H9 (cell line): ENCODE measurements at regions not wholly inside any gene's neighbourhood (a gene's known extent, or its start where the extent isn't known, plus 50 kb on each side); places are given as distances from the start of the nearest gene placed in this dataset.

Experiments
- DNase-seq: peaks from one replicate; pipeline ENCODE4 v3.0.0-alpha.2; 2017
- H2AFZ ChIP-seq: one replicate; pipeline ENCODE4 v1.6.1; 2013; ENCODE audit warnings: mild to moderate bottlenecking, low read length, control low read depth, moderate library complexity
- H2AK5ac ChIP-seq: 2 replicates; pipeline ENCODE4 v1.6.1; 2013; ENCODE audit warnings: low read length, control low read depth, mixed read lengths; ENCODE audit not compliant: insufficient read length
- H2BK120ac ChIP-seq: one replicate; pipeline ENCODE4 v1.6.1; 2013; ENCODE audit warnings: low read depth, mild to moderate bottlenecking, low read length, control low read depth, inconsistent platforms; ENCODE audit not compliant: poor library complexity, severe bottlenecking
- H2BK12ac ChIP-seq: 2 replicates; pipeline ENCODE4 v1.6.1; 2013; ENCODE audit warnings: low read length, control low read depth, mixed read lengths, low read depth; ENCODE audit not compliant: insufficient read length
- H2BK15ac ChIP-seq: 2 replicates; pipeline ENCODE4 v1.6.1; 2013; ENCODE audit warnings: low read depth, low read length, control low read depth
- H2BK20ac ChIP-seq: one replicate; pipeline ENCODE4 v1.6.1; 2013; ENCODE audit warnings: low read depth, mild to moderate bottlenecking, low read length, control low read depth, inconsistent platforms; ENCODE audit not compliant: poor library complexity, severe bottlenecking
- H2BK5ac ChIP-seq: 2 replicates; pipeline ENCODE4 v1.6.1; 2013; ENCODE audit warnings: low read length, control low read depth, mixed read lengths; ENCODE audit not compliant: insufficient read length
- H3K14ac ChIP-seq: 2 replicates; pipeline ENCODE4 v1.6.1; 2013; ENCODE audit warnings: low read length, control low read depth; ENCODE audit not compliant: insufficient read depth
- H3K18ac ChIP-seq: 2 replicates; pipeline ENCODE4 v1.6.1; 2013; ENCODE audit warnings: low read depth, mild to moderate bottlenecking, mixed read lengths, low read length, control low read depth; ENCODE audit not compliant: insufficient read length
- H3K23ac ChIP-seq: 2 replicates; pipeline ENCODE4 v1.6.1; 2013; ENCODE audit warnings: low read length, control low read depth, mixed read lengths, low read depth; ENCODE audit not compliant: insufficient read length
- H3K23me2 ChIP-seq: 2 replicates; pipeline ENCODE4 v1.6.1; 2013; ENCODE audit warnings: low read depth, mild to moderate bottlenecking, mixed read lengths, low read length, control low read depth; ENCODE audit not compliant: insufficient read length, poor library complexity, severe bottlenecking
- H3K27ac ChIP-seq: 2 replicates; pipeline ENCODE4 v1.5.1; 2013; ENCODE audit warnings: low read length, control low read depth, mixed read lengths, low read depth; ENCODE audit not compliant: insufficient read length
- H3K27me3 ChIP-seq: 2 replicates; pipeline ENCODE4 v1.6.1; 2013; ENCODE audit warnings: low read length, control low read depth, inconsistent platforms; ENCODE audit not compliant: insufficient read depth
- H3K4ac ChIP-seq: 2 replicates; pipeline ENCODE4 v1.6.1; 2013; ENCODE audit warnings: low read depth, mild to moderate bottlenecking, control low read depth, inconsistent platforms, low read length, moderate library complexity
- H3K4me1 ChIP-seq: 2 replicates; pipeline ENCODE4 v1.6.1; 2013; ENCODE audit warnings: low read length, control low read depth, inconsistent platforms; ENCODE audit not compliant: insufficient read depth
- H3K4me2 ChIP-seq: 2 replicates; pipeline ENCODE4 v1.6.1; 2013; ENCODE audit warnings: low read length, control low read depth, mixed read lengths; ENCODE audit not compliant: insufficient read length, insufficient read depth
- H3K56ac ChIP-seq: 2 replicates; pipeline ENCODE4 v1.6.1; 2013; ENCODE audit warnings: low read depth, mild to moderate bottlenecking, mixed read lengths, low read length, control low read depth; ENCODE audit not compliant: insufficient read length
- H3K79me1 ChIP-seq: 2 replicates; pipeline ENCODE4 v1.6.1; 2013; ENCODE audit warnings: low read depth, mild to moderate bottlenecking, moderate library complexity, low read length, control low read depth, inconsistent platforms; ENCODE audit not compliant: insufficient read depth, poor library complexity, severe bottlenecking
- H3K79me2 ChIP-seq: 2 replicates; pipeline ENCODE4 v1.6.1; 2013; ENCODE audit warnings: low read length, control low read depth, inconsistent platforms; ENCODE audit not compliant: insufficient read depth
- H3K9ac ChIP-seq: 2 replicates; pipeline ENCODE4 v1.6.1; 2013; ENCODE audit warnings: low read length, control low read depth, mixed read lengths; ENCODE audit not compliant: insufficient read length; ENCODE audit errors: extremely low read depth
- H3K9me3 ChIP-seq: one replicate; pipeline ENCODE4 v1.6.1; 2013; ENCODE audit warnings: low read depth, low read length, inconsistent platforms; ENCODE audit not compliant: control insufficient read depth
- H3T11ph ChIP-seq: one replicate; pipeline ENCODE4 v1.6.1; 2013; ENCODE audit warnings: mild to moderate bottlenecking, low read length, control low read depth, inconsistent platforms
- H4K20me1 ChIP-seq: one replicate; pipeline ENCODE4 v1.6.1; 2013; ENCODE audit not compliant: control insufficient read depth, insufficient read length, insufficient read depth
- H4K5ac ChIP-seq: 2 replicates; pipeline ENCODE4 v1.6.1; 2013; ENCODE audit warnings: low read depth, mild to moderate bottlenecking, mixed read lengths, low read length, control low read depth; ENCODE audit not compliant: insufficient read length
- H4K8ac ChIP-seq: replicated peaks from 2 replicates; pipeline ENCODE4 v1.6.1; 2013; ENCODE audit warnings: low read length, control low read depth, mixed read lengths, low read depth; ENCODE audit not compliant: insufficient read length
- H4K91ac ChIP-seq: 2 replicates; pipeline ENCODE4 v1.6.1; 2013; ENCODE audit warnings: low read depth, mild to moderate bottlenecking, moderate library complexity, mixed read lengths, low read length, control low read depth; ENCODE audit not compliant: insufficient read length
- H3K27ac Mint-ChIP-seq, 3 experiments: 2 replicates in 2 of 3; 3 replicates in 1 of 3; pipeline ENCODE4 v1.8.0; 2020 to 2021; ENCODE audit warnings: mixed read lengths in 3 of 3, mild to moderate bottlenecking in 1 of 3, moderate library complexity in 1 of 3
- H3K27me3 Mint-ChIP-seq: 2 replicates; pipeline ENCODE4 v1.8.0; 2021; ENCODE audit warnings: low read depth, mild to moderate bottlenecking, moderate library complexity, mixed read lengths
- H3K36me3 Mint-ChIP-seq, 3 experiments: 2 replicates in 2 of 3; 3 replicates in 1 of 3; pipeline ENCODE4 v1.8.0; 2020 to 2021; ENCODE audit warnings: low read depth in 3 of 3, mixed read lengths in 3 of 3; ENCODE audit not compliant: insufficient read depth in 1 of 3
- H3K4me1 Mint-ChIP-seq, 2 experiments: 2 replicates each; pipeline ENCODE4 v1.8.0; 2020; ENCODE audit warnings: mixed read lengths in 2 of 2
- H3K4me3 Mint-ChIP-seq, 2 experiments: 2 replicates in 1 of 2; 3 replicates in 1 of 2; pipeline ENCODE4 v1.8.0; 2020 to 2021; ENCODE audit warnings: mild to moderate bottlenecking in 2 of 2, mixed read lengths in 2 of 2, moderate library complexity in 1 of 2
- H3K9me3 Mint-ChIP-seq, 2 experiments: 2 replicates in 1 of 2; 3 replicates in 1 of 2; pipeline ENCODE4 v1.8.0; 2020; ENCODE audit warnings: mild to moderate bottlenecking in 2 of 2, mixed read lengths in 2 of 2, moderate library complexity in 1 of 2
- WGBS: extraction: QIAGEN DNeasy Blood & Tissue Kit; methylation state at CpG from one replicate; pipeline ENCODE4 v1.1.7; 2013; ENCODE audit warnings: missing lambda C conversion rate, low lambda C conversion rate, mixed read lengths; ENCODE audit not compliant: insufficient read length; ENCODE audit errors: extremely low coverage; 5-methylcytosine and 5-hydroxymethylcytosine counted together
- TF ChIP-seq, protein P1 (sequence below): fragments of 200-600 bp; sonication (generic); conservative IDR thresholded peaks from 3 replicates; pipeline ENCODE4 v1.8.0; 2021; ENCODE audit warnings: antibody characterized with exemption, mild to moderate bottlenecking

DNA sequence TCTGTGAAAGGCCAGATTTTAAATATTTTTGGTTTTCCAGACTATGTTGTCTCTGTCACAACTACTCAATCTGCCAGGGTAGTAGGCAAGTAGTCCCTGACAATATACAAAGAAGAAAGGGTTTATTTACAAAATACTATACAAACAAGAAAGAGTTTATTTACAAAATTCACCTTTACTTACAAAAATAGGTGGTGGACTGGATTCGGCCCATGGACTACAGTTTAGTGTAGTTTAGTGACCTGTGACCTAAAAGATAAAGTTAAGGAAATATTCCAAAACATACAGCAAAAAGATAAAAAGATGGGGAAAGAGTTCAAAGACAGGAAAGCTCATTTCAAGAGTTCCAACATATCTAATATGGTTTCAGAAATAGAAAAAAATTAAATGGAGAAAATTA, 52.9 kb upstream of the MAP10 start:
- H3K27ac Mint-ChIP-seq: no peak overlapping the region
- H2BK120ac ChIP-seq: no peak overlapping the region
- WGBS: no CpG with 5 or more reads among the region's 1 CpG
- no peaks in the 10 kb centered on the region for H4K20me1 ChIP-seq
- H3K9ac ChIP-seq: no peak overlapping the region
- TF ChIP-seq, protein P1, sequence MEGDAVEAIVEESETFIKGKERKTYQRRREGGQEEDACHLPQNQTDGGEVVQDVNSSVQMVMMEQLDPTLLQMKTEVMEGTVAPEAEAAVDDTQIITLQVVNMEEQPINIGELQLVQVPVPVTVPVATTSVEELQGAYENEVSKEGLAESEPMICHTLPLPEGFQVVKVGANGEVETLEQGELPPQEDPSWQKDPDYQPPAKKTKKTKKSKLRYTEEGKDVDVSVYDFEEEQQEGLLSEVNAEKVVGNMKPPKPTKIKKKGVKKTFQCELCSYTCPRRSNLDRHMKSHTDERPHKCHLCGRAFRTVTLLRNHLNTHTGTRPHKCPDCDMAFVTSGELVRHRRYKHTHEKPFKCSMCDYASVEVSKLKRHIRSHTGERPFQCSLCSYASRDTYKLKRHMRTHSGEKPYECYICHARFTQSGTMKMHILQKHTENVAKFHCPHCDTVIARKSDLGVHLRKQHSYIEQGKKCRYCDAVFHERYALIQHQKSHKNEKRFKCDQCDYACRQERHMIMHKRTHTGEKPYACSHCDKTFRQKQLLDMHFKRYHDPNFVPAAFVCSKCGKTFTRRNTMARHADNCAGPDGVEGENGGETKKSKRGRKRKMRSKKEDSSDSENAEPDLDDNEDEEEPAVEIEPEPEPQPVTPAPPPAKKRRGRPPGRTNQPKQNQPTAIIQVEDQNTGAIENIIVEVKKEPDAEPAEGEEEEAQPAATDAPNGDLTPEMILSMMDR: no peak
- no peak overlapping the region for H3T11ph ChIP-seq
- H3K4me1 Mint-ChIP-seq: peaks cover 3 to 14% of the 10 kb centered on the region in 2 experiments
- no peak overlapping the region for H2AK5ac ChIP-seq
- H3K36me3 Mint-ChIP-seq: peaks cover 10 to 13% (median 10%) of the 10 kb centered on the region in 3 experiments
- no peaks in the 10 kb centered on the region for H3K23me2 ChIP-seq
- H4K91ac ChIP-seq: no peak overlapping the region
- H3K9me3 ChIP-seq: peaks cover 9% of the 10 kb centered on the region
- no peak overlapping the region for H4K5ac ChIP-seq
- H2BK5ac ChIP-seq: no peak overlapping the region
- H3K18ac ChIP-seq: no peak overlapping the region
- H3K27me3 ChIP-seq: no peaks in the 10 kb centered on the region
- no peak overlapping the region for H3K23ac ChIP-seq
- H3K79me1 ChIP-seq: no peaks in the 10 kb centered on the region
- DNase-seq: no peak
- no peak overlapping the region for H4K8ac ChIP-seq
- no peak overlapping the region for H2BK15ac ChIP-seq
- H3K4ac ChIP-seq: no peak overlapping the region
- H3K4me1 ChIP-seq: no peaks in the 10 kb centered on the region; the same call in 1 of the 2 replicates
- H3K4me3 Mint-ChIP-seq: no peak overlapping the region
- H2BK12ac ChIP-seq: no peak overlapping the region
- H3K14ac ChIP-seq: no peak overlapping the region
- H3K56ac ChIP-seq: no peak overlapping the region
- H3K9me3 Mint-ChIP-seq: peaks cover 19 to 20% of the 10 kb centered on the region in 2 experiments
- H3K4me2 ChIP-seq: no peak overlapping the region
- no peak overlapping the region for H2BK20ac ChIP-seq
- H3K79me2 ChIP-seq: no peaks in the 10 kb centered on the region
- no peak overlapping the region for H3K27ac ChIP-seq
- no peaks in the 10 kb centered on the region; the same call in 1 of the 2 replicates for H3K27me3 Mint-ChIP-seq
- no peak overlapping the region for H2AFZ ChIP-seq
